Stimulated activated CD4-positive, alpha-beta T cell treated with anti-CD3 and anti-CD28 coated beads, Interleukin-15, amount 100 ng/mL, for 1 hour (primary cell): ENCODE measurements at regions not wholly inside any gene's neighbourhood (a gene's known extent, or its start where the extent isn't known, plus 50 kb on each side); places are given as distances from the start of the nearest gene placed in this dataset.

Source experiments
- DNase-seq, 2 donors: peaks; one replicate each; pipeline ENCODE4 v3.0.0-alpha.2; 2020; ENCODE audit warnings: low read depth in 1 of 2, low spot score in 1 of 2

DNA sequence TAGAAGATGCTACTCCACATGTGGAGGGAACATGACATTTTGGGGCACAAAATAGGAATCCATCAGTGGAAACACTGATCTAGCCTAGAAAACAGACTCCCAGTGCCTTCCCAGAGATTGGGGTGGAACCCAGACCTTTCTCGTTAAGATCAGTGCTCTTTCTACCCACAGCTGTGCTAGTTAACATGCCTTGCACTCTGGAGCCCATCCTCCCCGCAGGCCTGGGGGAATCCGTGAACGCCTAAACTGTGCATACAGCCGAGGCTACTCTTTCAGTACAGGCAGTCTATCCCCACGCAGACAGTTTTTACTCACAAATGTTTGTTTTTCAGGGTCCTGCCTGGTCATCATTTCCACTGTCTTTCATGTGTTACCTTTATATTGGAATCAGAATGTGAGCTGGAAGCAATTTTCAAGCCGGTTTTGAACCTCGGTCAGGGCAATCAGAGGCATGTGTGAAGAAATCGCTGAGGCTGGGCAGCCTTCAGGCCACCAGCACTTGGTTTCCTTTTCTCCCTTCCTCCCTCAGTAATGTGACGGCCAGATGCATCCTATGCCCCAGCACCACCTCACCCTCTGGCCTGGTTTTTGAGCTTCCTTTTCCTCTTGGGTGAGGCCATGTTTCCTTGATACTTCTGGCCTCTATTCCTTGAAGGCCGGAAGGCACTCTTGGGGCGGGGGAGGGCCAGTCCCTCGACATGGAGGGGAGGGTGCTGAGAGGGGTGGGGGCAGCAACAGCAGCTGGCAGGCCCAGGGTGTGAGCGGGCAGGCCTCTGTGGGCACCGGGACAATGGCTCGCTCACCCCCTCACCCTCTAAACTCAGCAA is 123.6 kb upstream of the GALNT15 start:
- no peak for DNase-seq

DNA sequence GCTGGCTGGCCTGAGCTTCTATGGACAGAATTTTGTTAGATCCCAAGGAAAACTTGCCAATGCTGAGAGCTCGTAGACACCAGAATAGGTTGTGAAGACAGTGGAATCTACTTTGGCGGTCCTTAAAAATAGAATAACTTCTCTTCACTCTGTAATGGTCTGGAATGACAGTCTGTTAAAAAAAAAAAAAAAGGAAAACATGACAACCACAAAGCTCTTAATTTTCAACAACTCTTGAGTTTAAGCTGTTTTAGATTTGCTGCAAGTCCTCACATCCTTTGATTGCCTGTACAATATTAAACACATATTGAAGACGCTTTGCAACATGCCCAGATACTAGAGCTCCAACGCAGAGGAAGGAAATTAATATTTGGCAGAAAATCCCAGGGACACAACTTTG is 122.8 kb upstream of the GALNT15 start:
- no peak for DNase-seq

DNA sequence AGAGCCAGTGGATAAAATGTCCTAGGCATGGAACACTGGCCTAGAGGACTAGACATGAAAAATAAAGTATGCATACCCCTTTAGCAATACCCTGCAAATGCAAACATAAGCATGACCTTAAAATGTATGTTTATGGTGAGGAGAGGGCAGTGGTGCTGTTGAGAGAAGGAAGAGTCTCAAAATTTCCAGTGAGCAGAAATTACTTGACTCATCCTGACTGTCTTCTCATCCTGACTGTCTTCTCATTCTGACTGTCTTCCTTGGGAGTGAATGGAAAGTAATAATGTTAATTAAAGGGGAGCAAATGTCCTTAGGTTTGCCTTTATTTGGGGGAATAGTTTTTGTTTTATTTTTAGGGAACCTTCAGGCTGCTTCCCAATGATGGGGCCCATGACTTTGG is 121.5 kb upstream of the GALNT15 start:
- DNase-seq, result no peak

DNA sequence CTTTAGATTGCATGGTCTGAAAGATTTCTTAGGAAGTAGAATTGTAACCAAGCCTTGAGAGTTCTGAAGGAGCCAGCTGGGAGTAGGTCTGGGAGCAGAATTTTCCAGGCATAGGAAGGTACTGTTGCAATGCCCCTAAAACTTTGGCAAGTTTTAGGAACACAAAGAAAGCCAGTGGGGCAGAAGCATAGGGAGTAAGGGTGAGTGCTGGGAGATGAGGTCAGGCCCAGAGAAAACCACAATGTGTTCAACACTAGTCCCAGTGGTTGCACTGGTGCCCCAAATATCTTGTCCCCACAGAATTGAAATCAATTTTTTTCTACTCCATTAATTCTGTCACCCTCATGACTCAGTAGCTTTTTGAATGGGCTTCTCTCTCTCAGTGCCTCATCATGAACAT is 120.7 kb upstream of the GALNT15 start:
- DNase-seq, result no peak

DNA sequence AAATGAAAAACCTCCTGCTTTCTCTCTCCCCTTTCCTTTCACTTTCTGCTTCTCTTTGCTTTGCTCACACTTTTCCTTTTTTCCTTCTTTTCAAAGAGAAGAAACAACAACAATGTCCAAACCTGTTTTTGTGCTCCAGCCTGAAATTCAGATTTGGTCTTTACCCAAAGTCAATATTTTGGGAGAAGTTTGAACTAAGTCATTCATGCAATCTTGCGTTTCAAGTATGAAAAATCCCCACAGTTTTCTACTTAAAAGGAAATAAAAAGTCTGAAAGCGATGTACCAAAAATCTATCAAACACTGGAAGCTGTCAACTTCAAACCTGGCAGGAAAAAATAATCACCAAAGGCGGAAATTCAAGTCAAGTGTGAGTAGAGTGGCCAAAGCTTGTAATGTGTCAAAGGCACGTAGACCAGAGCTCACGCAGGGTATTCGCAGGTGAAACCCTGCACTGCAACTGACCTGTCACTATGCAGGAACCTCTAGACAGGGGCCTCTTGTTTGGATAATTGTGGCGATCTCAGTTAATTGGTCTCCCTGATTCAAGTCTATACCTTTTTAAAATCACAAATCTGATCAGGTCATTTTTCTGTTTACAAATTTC is 118.8 kb upstream of the GALNT15 start:
- no peak for DNase-seq

DNA sequence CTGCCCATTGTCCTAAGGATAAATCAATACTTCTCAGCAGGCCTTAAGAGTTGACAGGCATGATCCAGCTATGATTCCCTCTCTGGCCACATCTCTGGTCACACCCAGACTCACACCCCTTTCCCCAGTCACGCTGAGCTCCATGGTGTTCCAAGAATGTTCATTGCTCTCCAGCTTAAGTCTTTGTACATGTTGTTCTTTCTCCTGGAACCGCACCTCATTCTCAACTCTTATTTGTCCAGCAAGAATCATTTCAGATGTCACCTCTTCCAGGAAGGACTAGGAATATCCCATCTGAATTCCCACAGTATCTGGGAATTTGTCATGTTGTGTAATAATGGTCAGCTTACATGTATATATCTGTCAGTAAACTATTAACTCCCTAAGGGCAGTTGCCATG is 118.3 kb upstream of the GALNT15 start:
- no peak for DNase-seq

DNA sequence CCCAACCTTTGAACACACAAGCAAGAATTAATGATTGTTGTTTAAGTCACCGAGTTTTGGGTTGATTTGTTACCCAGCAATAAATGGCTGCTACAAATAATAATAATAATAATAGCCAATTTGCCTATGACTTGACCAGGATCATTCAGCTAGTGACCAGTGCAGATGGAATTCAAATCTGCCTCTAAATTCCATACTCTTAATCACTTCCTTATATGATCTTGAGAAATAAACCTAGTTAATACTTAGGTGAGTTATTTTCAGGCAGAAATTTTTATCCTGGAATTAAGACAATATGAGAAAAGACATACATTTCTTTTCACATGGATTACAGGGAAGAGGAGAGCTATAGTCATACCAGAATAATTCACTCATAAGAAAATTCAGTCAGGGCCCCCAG is 116.0 kb upstream of the GALNT15 start:
- no peak for DNase-seq

DNA sequence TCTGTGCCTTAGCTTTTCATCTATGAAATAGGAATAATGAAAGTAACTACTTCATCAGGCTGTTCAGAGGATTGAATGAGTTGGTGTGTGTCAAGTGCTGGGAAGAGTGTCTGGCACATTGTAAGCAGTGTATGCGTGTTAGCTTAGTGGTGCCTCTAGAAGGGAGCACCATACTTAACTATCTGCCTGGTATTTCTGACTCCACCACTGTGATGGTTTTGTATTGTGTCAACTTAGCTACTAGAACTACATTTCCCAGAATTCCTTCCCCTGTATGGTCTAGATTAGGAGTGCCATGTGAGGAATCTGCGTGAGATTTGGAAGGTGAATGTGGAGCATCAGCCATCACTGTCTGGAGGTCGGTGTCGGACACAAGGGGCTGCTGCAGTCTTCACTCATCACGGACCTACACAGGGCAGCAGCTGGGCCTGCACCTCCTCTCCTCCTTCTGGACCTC is 115.4 kb upstream of the GALNT15 start:
- DNase-seq, result no peak

DNA sequence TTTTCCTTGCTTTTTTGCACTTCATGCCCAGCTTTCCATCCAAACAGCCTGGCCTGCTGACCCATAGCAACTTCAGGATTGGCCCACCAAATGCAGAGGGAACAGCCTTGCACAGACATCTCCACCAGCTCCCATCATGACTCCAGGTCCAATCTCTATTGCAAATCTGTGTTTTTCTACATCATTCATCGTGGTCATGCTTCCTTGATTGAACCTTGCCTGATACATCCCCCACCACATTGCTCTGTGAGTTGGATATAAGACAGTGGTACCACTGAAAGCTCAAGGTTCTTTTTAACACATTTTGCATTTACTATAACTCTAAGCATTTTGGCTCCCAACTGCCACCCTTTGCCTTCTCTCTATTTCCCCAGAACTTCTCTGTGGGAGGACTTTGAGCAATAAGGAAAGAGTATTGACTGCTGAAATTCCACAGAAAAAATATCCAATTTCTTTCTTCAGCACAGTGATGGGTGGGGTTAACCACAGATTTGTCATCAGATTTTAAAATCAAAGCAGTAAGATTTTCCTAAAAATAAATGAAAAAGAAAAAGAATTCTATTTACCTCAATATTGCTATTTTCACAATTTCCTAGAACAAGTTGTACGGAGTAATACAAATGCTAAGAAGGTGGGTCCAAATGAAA is 114.6 kb upstream of the GALNT15 start:
- no peak for DNase-seq

DNA sequence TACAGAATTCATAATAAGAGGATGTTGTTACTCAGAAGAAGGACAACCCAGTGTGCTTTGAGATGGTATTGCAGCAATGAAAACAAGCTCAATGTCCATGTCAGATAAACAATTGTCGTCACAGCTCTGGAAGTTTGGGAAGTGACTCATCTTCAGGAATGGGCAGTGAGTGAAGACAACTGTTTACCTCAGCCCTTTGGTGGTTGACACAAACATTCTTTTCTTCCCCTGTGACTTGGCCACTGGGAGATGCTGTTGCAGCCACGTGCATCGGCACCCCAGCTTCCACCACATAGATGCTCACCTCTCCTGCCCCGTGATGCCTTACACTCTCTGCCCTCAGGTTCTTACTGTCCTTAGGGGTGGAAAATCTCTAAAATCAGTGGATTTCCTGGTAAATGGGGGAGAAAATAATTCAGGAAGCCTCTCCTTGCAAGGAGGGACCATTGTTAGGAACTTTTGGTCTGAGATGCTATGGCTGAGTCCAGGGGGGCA is 114.1 kb upstream of the GALNT15 start:
- DNase-seq, result no peak

DNA sequence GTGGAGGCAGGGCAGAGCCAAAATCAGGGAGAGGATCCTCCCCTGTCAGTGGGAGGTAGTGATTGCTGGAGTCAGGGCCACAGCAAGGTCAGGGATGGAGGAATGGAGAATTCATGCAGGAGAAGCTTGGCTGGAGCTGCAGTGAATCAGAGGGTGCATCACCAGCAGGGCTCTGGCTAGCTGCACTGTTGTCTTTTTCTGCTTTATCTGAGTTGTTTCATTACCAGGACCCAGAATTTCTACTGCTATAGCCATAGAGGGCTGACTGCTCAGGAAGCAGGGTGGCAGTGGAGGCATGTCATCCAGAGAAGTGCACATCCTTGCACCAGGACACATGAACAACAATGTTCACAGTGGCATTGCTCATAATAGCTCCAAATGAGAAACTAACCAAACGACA is 113.5 kb upstream of the GALNT15 start:
- DNase-seq, result no peak

DNA sequence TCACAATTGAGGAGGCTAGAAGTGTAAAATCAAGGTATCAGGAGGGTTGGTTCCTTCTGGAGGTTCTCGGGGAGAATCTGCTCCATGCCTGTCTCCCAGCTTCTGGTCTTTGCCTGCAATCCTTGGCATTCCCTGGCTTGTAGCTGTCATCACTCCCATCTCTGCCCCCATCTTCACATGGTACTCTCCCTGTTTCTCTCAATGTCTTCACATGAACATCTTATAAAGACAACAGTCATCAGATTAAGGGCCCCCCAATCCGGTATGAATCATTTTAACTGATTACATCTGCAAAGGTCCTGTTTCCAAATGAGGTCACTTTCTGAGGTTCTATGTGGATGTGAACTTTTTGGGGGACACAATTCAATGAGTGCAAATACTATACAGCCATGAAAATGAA is 113.0 kb upstream of the GALNT15 start:
- no peak for DNase-seq

DNA sequence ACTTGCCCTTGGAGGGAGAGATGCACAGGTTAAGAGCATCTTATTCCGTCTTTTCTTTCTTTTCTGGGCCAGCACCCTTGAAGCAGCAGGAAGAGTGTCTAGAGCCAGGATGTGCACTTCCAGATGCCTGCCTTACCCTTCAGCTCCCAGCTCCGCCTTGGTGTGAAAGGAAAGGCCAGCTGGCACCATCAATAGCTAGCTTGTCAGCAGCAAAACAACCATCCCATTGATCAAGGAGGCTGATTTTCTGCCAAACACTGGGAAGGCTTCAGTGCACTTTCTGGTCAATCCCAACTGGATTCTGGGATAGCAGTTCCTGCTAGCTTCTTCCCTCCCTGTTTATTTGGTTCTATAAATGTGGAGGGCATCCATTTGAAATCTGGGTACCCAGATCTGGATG is 110.9 kb upstream of the GALNT15 start:
- DNase-seq, result no peak

DNA sequence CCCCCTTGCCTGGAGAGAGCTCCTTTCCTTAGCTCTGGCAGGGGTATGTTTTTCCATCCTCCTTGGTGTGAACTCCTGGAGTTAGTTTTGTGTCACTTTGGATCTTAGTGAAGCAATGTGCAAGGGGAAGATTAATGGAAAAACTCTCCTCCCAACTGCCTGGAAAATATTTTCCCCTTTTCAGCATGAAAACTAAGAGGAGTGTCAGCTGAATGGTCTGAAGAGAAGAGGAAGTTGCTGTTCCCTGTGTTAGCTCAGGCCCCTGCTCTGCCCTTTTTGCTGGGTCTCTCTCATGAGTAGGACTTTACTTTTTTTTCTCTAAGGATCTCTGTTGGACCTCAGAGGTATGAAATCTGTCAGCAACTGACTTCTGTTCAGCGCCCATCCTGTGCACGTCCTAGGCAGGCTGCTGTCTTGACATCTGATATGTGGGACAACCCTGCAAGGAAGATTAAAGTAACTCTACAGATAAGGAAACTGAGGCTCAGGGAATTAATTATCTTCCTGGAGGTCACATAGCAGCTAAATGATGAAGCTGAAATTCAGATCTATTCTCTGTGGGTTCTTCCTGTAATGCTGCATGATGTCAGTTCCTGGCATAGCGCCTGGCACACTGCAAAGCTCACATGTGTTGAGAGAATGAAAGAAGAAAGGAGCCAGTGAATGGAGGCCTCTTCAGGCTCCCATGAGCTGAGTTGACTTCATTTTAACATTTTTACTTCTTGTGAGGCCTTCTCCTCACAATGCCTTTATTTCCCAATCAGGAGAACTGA is 109.7 kb upstream of the GALNT15 start:
- DNase-seq, result no peak

DNA sequence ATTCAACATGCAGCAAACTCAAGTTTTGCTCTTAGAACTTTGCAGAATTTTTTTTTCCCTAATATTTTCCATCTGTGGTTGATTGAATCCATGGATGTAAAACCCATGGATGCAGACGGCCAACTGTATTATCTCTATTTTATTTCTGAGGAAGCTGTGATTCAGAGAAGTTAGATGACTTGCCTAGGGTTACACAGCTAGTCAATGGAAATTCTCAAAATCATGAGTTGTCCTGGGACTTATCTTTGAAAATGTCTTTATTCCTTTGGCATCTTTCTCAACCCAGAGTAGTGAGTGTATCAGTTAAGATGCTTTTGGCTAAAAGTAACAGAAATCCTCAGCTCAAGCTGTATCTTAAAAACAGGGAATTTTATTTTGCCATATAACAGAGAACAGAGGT is 107.9 kb upstream of the GALNT15 start:
- no peak for DNase-seq

DNA sequence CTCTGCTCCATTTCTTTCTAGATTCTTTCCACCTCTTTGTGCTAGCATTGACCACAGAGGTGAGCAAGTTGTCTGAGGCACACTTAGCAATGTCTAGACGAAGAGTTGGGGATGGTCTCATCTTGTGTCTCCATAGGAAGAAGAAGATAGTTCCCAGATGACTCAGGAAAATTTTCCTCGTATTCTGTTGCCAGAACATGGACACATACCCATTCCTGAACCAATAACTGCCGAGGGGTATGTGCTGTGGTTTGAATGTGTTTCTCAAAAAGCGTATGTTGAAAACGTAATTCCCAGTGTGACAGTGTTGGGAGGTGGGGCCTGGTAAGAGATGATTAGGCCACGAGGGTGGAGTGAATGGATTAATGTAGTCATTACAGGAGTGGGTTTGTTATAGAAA is 107.5 kb upstream of the GALNT15 start:
- no peak for DNase-seq

DNA sequence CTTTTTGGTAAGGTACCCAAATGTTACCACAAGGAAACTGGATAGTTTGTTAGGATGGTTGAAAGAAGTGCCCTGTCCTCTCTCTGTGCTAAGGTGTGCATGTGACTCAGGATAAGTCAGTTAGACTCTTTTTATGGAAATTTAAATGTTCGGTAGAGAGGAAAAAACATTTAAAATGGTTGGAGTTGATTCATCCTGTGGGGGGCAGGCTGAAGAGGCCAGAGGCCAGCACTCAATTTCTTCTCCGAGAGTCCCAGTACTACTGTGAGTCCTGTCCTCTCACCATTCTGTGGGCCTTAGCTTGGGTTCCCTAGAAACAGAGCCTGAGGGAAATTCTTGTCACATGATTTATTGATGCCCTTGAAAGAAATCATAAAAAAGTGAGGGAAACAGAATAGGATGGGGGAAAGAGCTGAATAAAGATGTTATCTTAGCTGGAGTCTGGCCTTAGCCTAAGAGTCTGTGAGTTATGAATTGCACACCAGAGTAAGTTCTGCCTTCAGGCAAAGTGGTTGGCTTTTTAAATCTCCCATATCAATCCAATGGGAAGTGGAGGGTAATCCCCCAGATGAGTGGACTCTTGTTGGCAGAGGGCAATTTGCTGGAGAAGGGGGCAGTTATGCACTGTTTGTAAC is 106.5 kb upstream of the GALNT15 start:
- DNase-seq, result no peak

DNA sequence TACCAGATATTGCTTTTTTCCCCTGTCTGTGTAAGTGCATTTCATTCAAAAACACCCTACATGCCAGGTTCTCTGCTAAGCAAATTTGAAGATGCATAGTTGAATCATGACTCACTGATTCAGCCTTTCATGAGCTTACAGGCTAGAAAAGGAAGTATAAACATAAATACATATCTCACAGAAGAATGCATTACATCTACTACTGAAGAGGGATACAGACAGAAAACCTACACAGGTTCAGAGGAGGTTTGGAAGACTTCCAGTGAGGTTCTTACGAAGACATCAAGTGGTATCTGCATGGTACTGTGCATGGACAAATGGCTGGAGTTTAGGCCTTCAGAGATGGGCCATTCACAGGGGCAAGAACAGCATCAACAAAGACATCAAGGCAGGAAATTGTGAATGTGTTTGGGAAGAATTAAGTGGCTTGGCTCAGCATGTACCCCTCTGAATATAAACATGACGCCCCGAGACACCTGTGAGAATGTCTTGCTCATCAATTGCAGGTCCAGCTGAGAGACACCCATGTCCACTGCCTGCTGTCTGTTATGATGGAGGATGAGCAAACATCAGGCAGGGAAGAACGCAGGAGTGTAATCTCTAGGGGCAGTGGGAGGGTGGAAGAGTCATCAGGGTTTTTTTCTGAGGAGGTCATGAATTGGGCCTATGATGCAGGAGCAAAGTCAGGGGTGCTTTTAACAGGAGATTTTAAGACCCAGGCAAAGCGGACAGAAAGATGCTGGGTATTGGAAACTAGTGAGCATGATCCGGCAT is 105.1 kb upstream of the GALNT15 start:
- DNase-seq, result no peak

DNA sequence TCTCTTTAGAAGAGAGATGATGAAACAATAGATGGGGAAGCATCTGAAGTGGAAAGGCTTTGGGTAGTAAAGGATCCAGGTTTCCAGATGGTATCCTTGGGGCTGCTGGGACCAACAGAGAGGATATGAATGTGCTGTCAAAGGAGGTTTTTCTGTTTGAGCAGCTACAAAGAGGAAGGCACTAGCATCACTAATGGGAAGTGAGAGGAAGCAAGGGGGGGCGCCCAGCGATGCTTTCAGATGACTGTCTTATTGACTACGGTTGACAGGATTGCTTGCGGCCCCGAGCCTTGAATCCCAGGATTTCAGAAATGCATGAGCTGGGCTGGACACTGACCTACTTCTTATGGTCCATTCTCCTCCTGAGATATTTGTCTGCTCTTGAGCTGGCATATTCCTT is 103.8 kb upstream of the GALNT15 start:
- no peak for DNase-seq

DNA sequence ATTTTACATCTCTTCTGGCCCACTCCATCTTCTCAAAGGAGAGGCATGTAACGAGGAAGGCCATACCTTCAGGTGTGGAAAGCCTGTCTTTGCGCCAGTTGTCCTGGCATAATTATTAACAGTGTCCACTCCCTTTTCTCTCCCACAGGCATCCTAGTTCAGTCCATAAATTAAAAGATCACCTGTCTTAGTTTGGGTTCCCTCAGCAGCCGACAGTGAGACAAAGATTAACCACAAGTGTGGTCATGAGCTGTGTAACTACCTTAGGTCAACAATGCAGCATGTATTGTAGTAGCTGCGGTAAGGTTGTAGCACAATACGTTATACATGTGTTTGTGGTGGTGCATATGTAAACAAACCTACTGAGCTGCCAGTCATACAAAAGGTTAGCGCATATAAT is 103.3 kb upstream of the GALNT15 start:
- DNase-seq, result no peak
